IMR-90 (cell line): ENCODE measurements at regions not wholly inside any gene's neighbourhood (a gene's known extent, or its start where the extent isn't known, plus 50 kb on each side); places are given as distances from the start of the nearest gene placed in this dataset.

Experiments used
- ATAC-seq: fragments of 200-7000 bp; cut with Tn5 transposase; 2 replicates; pipeline ENCODE4 v1.9.1; 2020; ENCODE audit warnings: low read depth, mild to moderate bottlenecking, moderate library complexity
- BruUV-seq: library from RNA; stranded (reverse); fragments of 400-500 nt; replicated peaks from 2 replicates; lab custom pipeline; 2021; lab: Mats Ljungman, UMichigan
- CTCF ChIA-PET: fragments of 300-600 bp; formaldehyde crosslinking; extraction: SDS; loops from one replicate; lab custom pipeline; 2021; ENCODE audit warnings: antibody characterized with exemption; lab: Yijun Ruan, JAX
- POLR2A ChIA-PET: fragments of 300-600 bp; sonication (Branson Sonifier 250); formaldehyde crosslinking; loops from one replicate; lab custom pipeline; 2022; ENCODE audit warnings: antibody characterized with exemption; ENCODE audit not compliant: unreplicated experiment; lab: Charles Lee
- DNase-seq: peaks from one replicate; pipeline ENCODE4 v3.0.0; 2013
- H2AFZ ChIP-seq: replicated peaks from 2 replicates; pipeline ENCODE3; 2013; ENCODE audit warnings: low read length, mild to moderate bottlenecking; ENCODE audit not compliant: poor library complexity
- H2AK5ac ChIP-seq: 2 replicates; pipeline ENCODE4 v1.6.1; 2013; ENCODE audit warnings: low read depth, low read length, inconsistent platforms
- H2AK9ac ChIP-seq: replicated peaks from 2 replicates; pipeline ENCODE3; 2013; ENCODE audit warnings: mild to moderate bottlenecking, low read depth, low read length, moderate library complexity; ENCODE audit not compliant: poor library complexity
- H2BK120ac ChIP-seq: 2 replicates; pipeline ENCODE4 v1.6.1; 2013; ENCODE audit warnings: low read depth, low read length, inconsistent platforms
- H2BK15ac ChIP-seq: 3 replicates; pipeline ENCODE4 v1.6.1; 2013; ENCODE audit warnings: low read depth, low read length, inconsistent platforms
- H2BK20ac ChIP-seq: 2 replicates; pipeline ENCODE4 v1.6.1; 2013; ENCODE audit warnings: low read depth, mild to moderate bottlenecking, inconsistent platforms, low read length, moderate library complexity
- H2BK5ac ChIP-seq: 2 replicates; pipeline ENCODE4 v1.6.1; 2013; ENCODE audit warnings: mild to moderate bottlenecking, low read depth, low read length, inconsistent platforms; ENCODE audit not compliant: poor library complexity, severe bottlenecking
- H3K14ac ChIP-seq: replicated peaks from 2 replicates; pipeline ENCODE4 v1.6.1; 2013; ENCODE audit warnings: low read depth, low read length, inconsistent platforms
- H3K18ac ChIP-seq: 2 replicates; pipeline ENCODE4 v1.6.1; 2013; ENCODE audit warnings: low read depth, low read length, control low read depth
- H3K23ac ChIP-seq: 2 replicates; pipeline ENCODE4 v1.6.1; 2013; ENCODE audit warnings: low read depth, low read length, inconsistent platforms
- H3K27ac ChIP-seq: 2 replicates; pipeline ENCODE4 v1.5.1; 2013; ENCODE audit warnings: mild to moderate bottlenecking, control low read depth, low read length; ENCODE audit not compliant: insufficient read depth
- H3K27me3 ChIP-seq: 2 replicates; pipeline ENCODE4 v1.6.1; 2013; ENCODE audit warnings: low read length; ENCODE audit not compliant: control insufficient read depth, insufficient read depth
- H3K36me3 ChIP-seq: 2 replicates; pipeline ENCODE4 v1.6.1; 2013; ENCODE audit warnings: low read length, mixed read lengths; ENCODE audit not compliant: control insufficient read depth, insufficient read depth
- H3K4ac ChIP-seq: 2 replicates; pipeline ENCODE4 v1.6.1; 2013; ENCODE audit warnings: low read depth, low read length, inconsistent platforms
- H3K4me1 ChIP-seq: 2 replicates; pipeline ENCODE4 v1.6.1; 2013; ENCODE audit warnings: low read length, mixed read lengths; ENCODE audit not compliant: control insufficient read depth, insufficient read depth
- H3K4me2 ChIP-seq: 2 replicates; pipeline ENCODE4 v1.6.1; 2013; ENCODE audit warnings: low read depth, mild to moderate bottlenecking, control low read depth, low read length, moderate library complexity
- H3K4me3 ChIP-seq: 2 replicates; pipeline ENCODE4 v1.5.1; 2013; ENCODE audit warnings: low read depth, mild to moderate bottlenecking, control low read depth, low read length, moderate library complexity; ENCODE audit not compliant: insufficient read depth
- H3K56ac ChIP-seq: 2 replicates; pipeline ENCODE4 v1.6.1; 2013; ENCODE audit warnings: low read length, inconsistent platforms; ENCODE audit not compliant: insufficient read depth; ENCODE audit errors: extremely low read depth
- H3K79me1 ChIP-seq, 2 experiments: 2 replicates each; pipeline ENCODE4 v1.6.1; 2013; ENCODE audit warnings: low read length in 2 of 2, inconsistent platforms in 1 of 2, low read depth in 1 of 2
- H3K9ac ChIP-seq: 2 replicates; pipeline ENCODE4 v1.6.1; 2013; ENCODE audit warnings: low read depth, low read length, control low read depth
- H3K9me1 ChIP-seq: 2 replicates; pipeline ENCODE4 v1.6.1; 2013; ENCODE audit warnings: low read length, inconsistent platforms; ENCODE audit not compliant: insufficient read depth
- H3K9me3 ChIP-seq: 2 replicates; pipeline ENCODE4 v1.6.1; 2013; ENCODE audit warnings: low read length; ENCODE audit not compliant: control insufficient read depth, insufficient read depth
- H4K20me1 ChIP-seq: 2 replicates; pipeline ENCODE4 v1.6.1; 2013; ENCODE audit warnings: low read length, inconsistent platforms; ENCODE audit not compliant: insufficient read depth
- H4K5ac ChIP-seq: 2 replicates; pipeline ENCODE4 v1.6.1; 2013; ENCODE audit warnings: mild to moderate bottlenecking, low read depth, low read length, control low read depth
- H4K8ac ChIP-seq, 2 experiments: 2 replicates each; pipeline ENCODE4 v1.6.1; 2013; ENCODE audit warnings: low read depth in 2 of 2, low read length in 2 of 2, control low read depth in 1 of 2, inconsistent platforms in 1 of 2
- H4K91ac ChIP-seq: 2 replicates; pipeline ENCODE4 v1.6.1; 2013; ENCODE audit warnings: low read depth, low read length, inconsistent platforms; ENCODE audit not compliant: insufficient read depth
- BHLHE40 ChIP-seq: fragments of 150-350 bp; IDR thresholded peaks from 2 replicates; pipeline ENCODE4 v1.6.1; 2016; ENCODE audit warnings: mild to moderate bottlenecking, low read depth, low read length
- CHD1 ChIP-seq: IDR thresholded peaks from 2 replicates; pipeline ENCODE4 v1.6.1; 2012; ENCODE audit warnings: low read depth, low read length, improper control_type of control experiment
- MXI1 ChIP-seq: IDR thresholded peaks from 2 replicates; pipeline ENCODE4 v1.6.1; 2012; ENCODE audit warnings: low read depth, mild to moderate bottlenecking, low read length, moderate library complexity, borderline replicate concordance
- WGBS, 2 experiments: methylation state at CpG; one replicate each; pipeline versions ENCODE4 v1.1.5 to v1.1.7; 2013; ENCODE audit warnings: missing lambda C conversion rate in 2 of 2; ENCODE audit not compliant: insufficient read length in 1 of 2; ENCODE audit errors: extremely low coverage in 2 of 2; 5-methylcytosine and 5-hydroxymethylcytosine counted together
- dilution Hi-C: fragments of 300-500 bp; cut with HindIII; formaldehyde crosslinking; loops from one replicate; pipeline ENCODE4 v1.14.3; 2018; ENCODE audit warnings: low sequenced_read_pairs; ENCODE audit not compliant: unreplicated experiment
- in situ Hi-C: fragments of 300-500 bp; cut with MboI; formaldehyde crosslinking; loops from 3 replicates; pipeline ENCODE4 v1.14.3; 2019; ENCODE audit warnings: low sequenced_read_pairs, inconsistent platforms, mixed read lengths
- intact Hi-C: fragments of 100-400 bp; cut with micrococcal nuclease; formaldehyde crosslinking; loops from 2 replicates; pipeline ENCODE4 v1.10.0; 2022

DNA sequence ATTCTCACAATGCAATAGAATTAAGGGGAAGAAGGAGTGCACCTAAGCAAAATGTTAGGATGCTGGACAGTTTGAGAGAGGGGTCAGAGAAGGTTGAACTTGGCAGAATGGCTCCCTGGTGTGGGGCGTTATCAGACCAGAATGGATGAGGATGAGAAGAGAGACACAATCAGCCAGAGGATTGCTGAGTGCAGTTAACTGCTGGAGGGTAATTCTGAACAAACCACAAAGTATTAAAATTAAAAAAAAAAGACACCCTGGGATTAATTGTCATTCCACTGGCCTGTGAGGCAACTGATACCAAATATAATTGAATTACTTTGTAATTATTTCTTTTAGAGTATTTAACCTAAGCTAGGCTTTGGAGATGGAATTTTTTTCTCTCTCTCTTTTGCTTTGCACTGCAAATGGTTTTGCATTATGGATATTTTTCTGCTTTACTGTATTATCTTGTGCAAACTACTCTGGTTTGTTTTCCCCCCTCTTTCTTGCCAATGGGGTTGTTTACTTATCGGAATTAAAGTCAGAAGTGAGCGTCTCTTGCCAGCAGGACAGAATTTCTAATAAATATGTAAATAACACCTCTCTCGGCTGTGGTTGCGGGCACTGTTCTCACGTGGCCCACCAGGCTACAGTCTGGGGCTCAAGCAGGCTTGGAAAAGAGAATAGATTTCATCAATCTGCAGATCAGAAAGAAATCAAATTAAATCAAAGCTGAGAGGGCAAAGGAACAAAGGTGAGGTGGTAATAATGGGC lies 572.9 kb upstream of the CAMK1G start:
- Histone ChIP-seq H2BK20ac (no peak overlapping the region), H2BK5ac (no peak overlapping the region), H4K5ac (no peak overlapping the region), H3K27me3 (no peaks in the 10 kb centered on the region), H3K4me2 (no peak overlapping the region), H3K4me3 (no peak overlapping the region), H2AFZ (no peak overlapping the region), H3K14ac (no peak overlapping the region), H3K23ac (no peak overlapping the region), H3K9ac (no peak overlapping the region), H3K18ac (no peak overlapping the region), H4K91ac (no peak overlapping the region), H3K9me3 (peaks cover 10% of the 10 kb centered on the region), H3K36me3 (no peaks in the 10 kb centered on the region), H4K8ac (no peak overlapping the region), H4K20me1 (no peaks in the 10 kb centered on the region), H2AK9ac (no peak overlapping the region), H3K27ac (no peak overlapping the region), H2BK120ac (no peak overlapping the region), H3K56ac (no peak overlapping the region), H3K4me1 (no peaks in the 10 kb centered on the region), H2AK5ac (no peak overlapping the region), H2BK15ac (no peak overlapping the region), H3K9me1 (no peaks in the 10 kb centered on the region), H3K4ac (no peak overlapping the region), H3K79me1 (no peaks in the 10 kb centered on the region)
- in situ Hi-C loops: no loop called here
- intact Hi-C loops: no loop called here
- WGBS, 2 experiments: no CpG with 5 or more reads among the region's 6 CpGs
- BruUV-seq: no TSS peak
- dilution Hi-C loops: no loop called here
- TF ChIP-seq MXI1 (no peak), CHD1 (no peak), BHLHE40 (no peak)
- ATAC-seq (no peak), DNase-seq (no peak)
- POLR2A ChIA-PET: no interaction called here
- CTCF ChIA-PET: no interaction called here
